Esophagus muscularis mucosa (tissue), 4 donors: ENCODE measurements at regions not wholly inside any gene's neighbourhood (a gene's known extent, or its start where the extent isn't known, plus 50 kb on each side); places are given as distances from the start of the nearest gene placed in this dataset.

Experiments used
- CTCF ChIP-seq, 3 experiments: fragments of 200-600 bp in 2 of 3; fragments of 450-650 bp in 1 of 3; sonication (generic) in 2 of 3; IDR thresholded peaks; one replicate each; pipeline ENCODE4 v1.5.1; 2017 to 2019; ENCODE audit warnings: antibody characterized with exemption in 3 of 3, mild to moderate bottlenecking in 2 of 3, moderate library complexity in 1 of 3
- EP300 ChIP-seq: sonication (generic); formaldehyde crosslinking; IDR thresholded peaks from one replicate; pipeline ENCODE4 v1.6.1; 2017; ENCODE audit warnings: antibody characterized with exemption
- POLR2A ChIP-seq: fragments of 450-650 bp; IDR thresholded peaks from one replicate; pipeline ENCODE4 v1.6.1; 2017; ENCODE audit warnings: antibody characterized with exemption, moderate library complexity, mild to moderate bottlenecking, low read depth
- POLR2AphosphoS5 ChIP-seq, 2 donors: sonication (generic); formaldehyde crosslinking; IDR thresholded peaks; one replicate each; pipeline ENCODE4 v1.6.1; 2017; ENCODE audit warnings: antibody characterized with exemption in 2 of 2

GRCh38 chr21:35197992-35198431, 148.9 kb upstream of the RUNX1 start:
- no peak for TF ChIP-seq CTCF (IDR thresholded peaks at IDR 0.05)
- TF ChIP-seq POLR2AphosphoS5 (IDR thresholded peaks at IDR 0.05), result no peak
- TF ChIP-seq POLR2A, result no peak
- TF ChIP-seq EP300, result no peak
